OCI-LY7 (cell line): ENCODE measurements at regions not wholly inside any gene's neighbourhood (a gene's known extent, or its start where the extent isn't known, plus 50 kb on each side); places are given as distances from the start of the nearest gene placed in this dataset.

Experiments
- EZH2phosphoT487 ChIP-seq: fragments of 200-600 bp; sonication (generic); IDR thresholded peaks from 2 replicates; pipeline ENCODE4 v1.6.1; 2018; ENCODE audit warnings: low read depth, borderline replicate concordance, mild to moderate bottlenecking, mixed run types, antibody characterized with exemption, low read length, moderate library complexity, mixed read lengths
- TF ChIP-seq, protein P1 (sequence below): fragments of 200-600 bp; sonication (generic); conservative IDR thresholded peaks from 2 replicates; pipeline ENCODE4 v1.5.1; 2014; ENCODE audit warnings: mild to moderate bottlenecking, antibody characterized with exemption, low read length, moderate library complexity, mixed read lengths

DNA sequence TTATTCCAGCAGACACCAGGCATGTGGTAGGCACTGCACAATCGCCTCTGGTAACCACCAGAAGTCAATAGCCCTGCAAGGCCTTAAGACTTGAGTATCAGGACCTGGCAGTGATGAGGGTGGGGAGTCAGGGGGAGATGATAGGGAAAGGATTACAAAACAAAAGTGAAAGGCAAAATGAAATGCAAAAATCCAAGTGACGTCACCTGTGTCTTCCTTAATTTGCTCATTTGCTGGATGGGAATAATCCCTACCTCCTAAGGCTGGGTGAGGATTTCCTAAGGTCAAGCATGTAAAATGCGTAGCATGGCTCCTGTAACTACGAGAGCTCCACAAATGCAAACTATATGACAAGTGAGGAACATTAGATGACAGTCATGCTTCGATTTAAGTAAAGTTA is 58.4 kb downstream of the FOXI1 start:
- TF ChIP-seq, protein P1, sequence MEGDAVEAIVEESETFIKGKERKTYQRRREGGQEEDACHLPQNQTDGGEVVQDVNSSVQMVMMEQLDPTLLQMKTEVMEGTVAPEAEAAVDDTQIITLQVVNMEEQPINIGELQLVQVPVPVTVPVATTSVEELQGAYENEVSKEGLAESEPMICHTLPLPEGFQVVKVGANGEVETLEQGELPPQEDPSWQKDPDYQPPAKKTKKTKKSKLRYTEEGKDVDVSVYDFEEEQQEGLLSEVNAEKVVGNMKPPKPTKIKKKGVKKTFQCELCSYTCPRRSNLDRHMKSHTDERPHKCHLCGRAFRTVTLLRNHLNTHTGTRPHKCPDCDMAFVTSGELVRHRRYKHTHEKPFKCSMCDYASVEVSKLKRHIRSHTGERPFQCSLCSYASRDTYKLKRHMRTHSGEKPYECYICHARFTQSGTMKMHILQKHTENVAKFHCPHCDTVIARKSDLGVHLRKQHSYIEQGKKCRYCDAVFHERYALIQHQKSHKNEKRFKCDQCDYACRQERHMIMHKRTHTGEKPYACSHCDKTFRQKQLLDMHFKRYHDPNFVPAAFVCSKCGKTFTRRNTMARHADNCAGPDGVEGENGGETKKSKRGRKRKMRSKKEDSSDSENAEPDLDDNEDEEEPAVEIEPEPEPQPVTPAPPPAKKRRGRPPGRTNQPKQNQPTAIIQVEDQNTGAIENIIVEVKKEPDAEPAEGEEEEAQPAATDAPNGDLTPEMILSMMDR: no peak
- TF ChIP-seq EZH2phosphoT487: no peak
